NCI-H1092 treated with DMSO at 0.1 percent for 48 hours (cell line): ENCODE measurements at regions not wholly inside any gene's neighbourhood (a gene's known extent, or its start where the extent isn't known, plus 50 kb on each side); places are given as distances from the start of the nearest gene placed in this dataset.
A peak's percentile ranks its signal among the peaks of the same experiment; 100 is the strongest.

Experiments used
- DNase-seq: peaks from one replicate; lab custom pipeline; 2025; lab: John Stamatoyannopoulos, UW

GRCh38 chr4:12873351-12873750 lies 610.8 kb downstream of the RAB28 start:
- DNase-seq = no peak

GRCh38 chr4:12861422-12861821 lies 622.7 kb downstream of the RAB28 start:
- DNase-seq = no peak

- peak; percentile 68 for DNase-seq
Observed at GRCh38 chr4:12852338-12853307, 631.5 kb downstream of the RAB28 start.

- DNase-seq = peak; percentile 50
Observed at GRCh38 chr4:12846368-12846767, 637.8 kb downstream of the RAB28 start.

- DNase-seq = no peak
Observed at GRCh38 chr4:12844141-12844540, 640.0 kb downstream of the RAB28 start.

- no peak for DNase-seq
Observed at GRCh38 chr4:12827966-12828365, 656.2 kb downstream of the RAB28 start.

- DNase-seq = peak; percentile 4
Observed at GRCh38 chr4:12791536-12791935, 692.6 kb downstream of the RAB28 start.

- DNase-seq = no peak
Observed at GRCh38 chr4:12787261-12787660, 696.9 kb downstream of the RAB28 start.

- no peak for DNase-seq
Observed at GRCh38 chr4:12778706-12779105, 705.4 kb downstream of the RAB28 start.

GRCh38 chr4:12778191-12778590 lies 705.9 kb downstream of the RAB28 start:
- no peak for DNase-seq

GRCh38 chr4:12770351-12770750 lies 713.8 kb downstream of the RAB28 start:
- DNase-seq = peak; percentile 93

- no peak for DNase-seq
Observed at GRCh38 chr4:12761694-12762093, 722.4 kb downstream of the RAB28 start.

GRCh38 chr4:12747154-12747553 lies 737.0 kb downstream of the RAB28 start:
- DNase-seq = no peak

- no peak for DNase-seq
Observed at GRCh38 chr4:12746221-12746620, 737.9 kb downstream of the RAB28 start.

- no peak for DNase-seq
Observed at GRCh38 chr4:12734586-12734985, 749.6 kb downstream of the RAB28 start.

- peak; percentile 53 for DNase-seq
Observed at GRCh38 chr4:12729384-12729783, 754.8 kb downstream of the RAB28 start.

- peak; percentile 11 for DNase-seq
Observed at GRCh38 chr4:12724510-12724909, 759.6 kb downstream of the RAB28 start.

GRCh38 chr4:12723849-12724447 lies 760.2 kb downstream of the RAB28 start:
- no peak for DNase-seq

- DNase-seq = no peak
Observed at GRCh38 chr4:12716896-12717295, 767.2 kb downstream of the RAB28 start.

GRCh38 chr4:12712648-12713339 lies 771.3 kb downstream of the RAB28 start:
- no peak for DNase-seq

- no peak for DNase-seq
Observed at GRCh38 chr4:12707381-12708175, 776.6 kb downstream of the RAB28 start.

GRCh38 chr4:12703036-12703435 lies 781.1 kb downstream of the RAB28 start:
- peak; percentile 17 for DNase-seq
